Astrocyte (in vitro differentiated cells and primary cell): ENCODE measurements at regions not wholly inside any gene's neighbourhood (a gene's known extent, or its start where the extent isn't known, plus 50 kb on each side); places are given as distances from the start of the nearest gene placed in this dataset.

ENCODE experiments used
- DNase-seq: peaks from one replicate; pipeline ENCODE4 v3.0.0-alpha.2; 2010; ENCODE audit warnings: low read depth
- FAIRE-seq: peaks from 2 replicates; lab custom pipeline; 2011; peaks lifted over from hg19 to GRCh38; lab: Jason Lieb, UNC
- H2AFZ ChIP-seq: 2 replicates; pipeline ENCODE4 v1.6.0; 2012; ENCODE audit warnings: low read depth, low read length, inconsistent platforms
- H3K27ac ChIP-seq: 2 replicates; pipeline ENCODE4 v1.5.1; 2011; ENCODE audit warnings: low read depth, low read length, inconsistent platforms
- H3K27me3 ChIP-seq: 2 replicates; pipeline ENCODE4 v1.6.0; 2011; ENCODE audit warnings: low read length, inconsistent platforms; ENCODE audit not compliant: insufficient read depth
- H3K36me3 ChIP-seq: 2 replicates; pipeline ENCODE4 v1.5.1; 2011; ENCODE audit warnings: low read length, inconsistent platforms; ENCODE audit not compliant: insufficient read depth
- H3K4me1 ChIP-seq: 2 replicates; pipeline ENCODE4 v1.5.1; 2011; ENCODE audit warnings: low read length, inconsistent platforms; ENCODE audit not compliant: insufficient read depth
- H3K4me2 ChIP-seq: 2 replicates; pipeline ENCODE4 v1.6.0; 2012; ENCODE audit warnings: low read length, inconsistent platforms
- H3K4me3 ChIP-seq: 2 replicates; pipeline ENCODE4 v1.5.1; 2011; ENCODE audit warnings: low read depth, mild to moderate bottlenecking, low read length, inconsistent platforms; ENCODE audit not compliant: insufficient read depth
- H3K79me2 ChIP-seq: 2 replicates; pipeline ENCODE4 v1.6.0; 2012; ENCODE audit warnings: mild to moderate bottlenecking, low read length, inconsistent platforms; ENCODE audit not compliant: insufficient read depth
- H3K9ac ChIP-seq: 2 replicates; pipeline ENCODE4 v1.6.0; 2012; ENCODE audit warnings: mild to moderate bottlenecking, low read length, inconsistent platforms
- H3K9me3 ChIP-seq: 2 replicates; pipeline ENCODE4 v1.5.1; 2012; ENCODE audit warnings: low read depth, mild to moderate bottlenecking, low read length, inconsistent platforms; ENCODE audit not compliant: insufficient read depth
- H4K20me1 ChIP-seq: 2 replicates; pipeline ENCODE4 v1.6.0; 2012; ENCODE audit warnings: low read length, inconsistent platforms; ENCODE audit not compliant: insufficient read depth
- H3K27ac Mint-ChIP-seq: one replicate; pipeline ENCODE4 v1.8.0; 2021; ENCODE audit warnings: mild to moderate bottlenecking, mixed read lengths; ENCODE audit not compliant: unreplicated experiment
- H3K27me3 Mint-ChIP-seq: one replicate; pipeline ENCODE4 v1.8.0; 2021; ENCODE audit warnings: low read depth, mixed read lengths; ENCODE audit not compliant: unreplicated experiment
- H3K36me3 Mint-ChIP-seq: one replicate; pipeline ENCODE4 v1.8.0; 2021; ENCODE audit warnings: low read depth, mixed read lengths; ENCODE audit not compliant: unreplicated experiment
- H3K4me1 Mint-ChIP-seq: one replicate; pipeline ENCODE4 v1.8.0; 2021; ENCODE audit warnings: low read depth, mixed read lengths; ENCODE audit not compliant: unreplicated experiment
- H3K4me3 Mint-ChIP-seq: one replicate; pipeline ENCODE4 v1.8.0; 2021; ENCODE audit warnings: mild to moderate bottlenecking, moderate library complexity, mixed read lengths; ENCODE audit not compliant: unreplicated experiment
- H3K9me3 Mint-ChIP-seq: one replicate; pipeline ENCODE4 v1.8.0; 2021; ENCODE audit warnings: mild to moderate bottlenecking, mixed read lengths; ENCODE audit not compliant: unreplicated experiment
- EZH2 ChIP-seq: IDR thresholded peaks from 2 replicates; pipeline ENCODE4 v1.6.1; 2012; ENCODE audit warnings: mild to moderate bottlenecking, low read length, inconsistent platforms; ENCODE audit not compliant: insufficient read depth
- TF ChIP-seq, protein P1 (sequence below): IDR thresholded peaks from 2 replicates; pipeline ENCODE4 v1.5.1; 2011; ENCODE audit warnings: low read depth, mild to moderate bottlenecking, inconsistent platforms, low read length, moderate library complexity; ENCODE audit not compliant: insufficient read depth

DNA sequence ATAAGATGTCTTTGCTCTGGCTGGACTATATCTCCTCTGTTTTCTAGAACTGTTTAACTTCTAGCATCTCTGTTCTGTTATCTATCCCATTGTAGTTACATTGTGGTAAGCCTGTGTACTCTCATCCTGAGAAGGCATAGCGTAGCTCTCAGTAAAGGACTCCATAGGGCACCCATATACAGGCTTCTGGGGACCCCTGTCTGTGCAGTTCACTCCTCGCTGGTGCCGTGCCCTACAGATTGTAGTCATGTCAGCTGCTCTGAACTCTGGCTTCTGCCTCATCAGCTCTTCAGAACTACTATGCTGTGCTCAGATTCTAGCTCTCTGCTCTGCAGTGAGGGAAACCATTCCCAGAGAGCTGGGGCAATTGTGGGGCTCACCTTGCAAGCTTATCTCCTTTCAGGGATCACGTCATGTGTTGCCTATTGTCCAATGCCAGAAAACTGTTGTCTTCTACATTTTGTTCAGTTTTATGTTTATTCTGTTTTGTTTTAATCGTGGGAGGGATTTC lies 181.3 kb upstream of the USP24 start:
- FAIRE-seq (no peak), DNase-seq (no peak)
- Histone ChIP-seq H2AFZ (no peak overlapping the region), H3K4me3 (no peak overlapping the region), H3K79me2 (no peaks in the 10 kb centered on the region), H3K36me3 (no peaks in the 10 kb centered on the region), H3K9ac (no peak overlapping the region), H3K4me2 (no peak overlapping the region), H3K4me1 (no peaks in the 10 kb centered on the region), H4K20me1 (no peaks in the 10 kb centered on the region), H3K27ac (no peak overlapping the region), H3K27me3 (no peaks in the 10 kb centered on the region), H3K9me3 (no peaks in the 10 kb centered on the region)
- H3K36me3 Mint-ChIP-seq, result no peaks in the 10 kb centered on the region
- H3K27ac Mint-ChIP-seq, result no peak overlapping the region
- peaks cover 26% of the 10 kb centered on the region for H3K27me3 Mint-ChIP-seq
- no peak overlapping the region for H3K4me3 Mint-ChIP-seq
- TF ChIP-seq, protein P1, sequence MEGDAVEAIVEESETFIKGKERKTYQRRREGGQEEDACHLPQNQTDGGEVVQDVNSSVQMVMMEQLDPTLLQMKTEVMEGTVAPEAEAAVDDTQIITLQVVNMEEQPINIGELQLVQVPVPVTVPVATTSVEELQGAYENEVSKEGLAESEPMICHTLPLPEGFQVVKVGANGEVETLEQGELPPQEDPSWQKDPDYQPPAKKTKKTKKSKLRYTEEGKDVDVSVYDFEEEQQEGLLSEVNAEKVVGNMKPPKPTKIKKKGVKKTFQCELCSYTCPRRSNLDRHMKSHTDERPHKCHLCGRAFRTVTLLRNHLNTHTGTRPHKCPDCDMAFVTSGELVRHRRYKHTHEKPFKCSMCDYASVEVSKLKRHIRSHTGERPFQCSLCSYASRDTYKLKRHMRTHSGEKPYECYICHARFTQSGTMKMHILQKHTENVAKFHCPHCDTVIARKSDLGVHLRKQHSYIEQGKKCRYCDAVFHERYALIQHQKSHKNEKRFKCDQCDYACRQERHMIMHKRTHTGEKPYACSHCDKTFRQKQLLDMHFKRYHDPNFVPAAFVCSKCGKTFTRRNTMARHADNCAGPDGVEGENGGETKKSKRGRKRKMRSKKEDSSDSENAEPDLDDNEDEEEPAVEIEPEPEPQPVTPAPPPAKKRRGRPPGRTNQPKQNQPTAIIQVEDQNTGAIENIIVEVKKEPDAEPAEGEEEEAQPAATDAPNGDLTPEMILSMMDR, result no peak
- TF ChIP-seq EZH2, result no peak
- H3K4me1 Mint-ChIP-seq, result no peaks in the 10 kb centered on the region
- peaks cover 6% of the 10 kb centered on the region for H3K9me3 Mint-ChIP-seq

DNA sequence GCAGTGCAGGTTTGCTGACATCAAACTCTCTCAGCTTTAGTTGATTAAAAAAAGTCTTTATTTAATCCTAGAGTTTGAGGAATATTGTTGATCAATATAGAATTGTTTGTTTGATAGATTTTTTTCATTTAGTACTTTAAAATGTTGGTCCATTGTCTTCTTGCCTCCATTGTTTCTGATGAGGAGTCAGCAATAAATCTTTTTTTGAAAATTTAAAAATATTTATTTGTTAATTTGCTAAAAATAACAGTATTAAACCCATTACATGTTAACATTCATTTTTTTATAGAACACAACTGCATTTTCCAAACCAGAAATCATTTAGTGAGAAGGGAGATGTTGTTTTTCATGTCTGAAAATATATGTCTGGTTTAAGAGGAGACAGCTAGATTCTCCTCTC lies 173.8 kb upstream of the USP24 start:
- TF ChIP-seq, protein P1, result no peak
- no peak for TF ChIP-seq EZH2
- Mint-ChIP-seq H3K27ac (no peak overlapping the region), H3K4me1 (no peaks in the 10 kb centered on the region), H3K36me3 (no peaks in the 10 kb centered on the region), H3K4me3 (no peak overlapping the region), H3K9me3 (peaks cover 6% of the 10 kb centered on the region), H3K27me3 (peaks cover 8% of the 10 kb centered on the region)
- Histone ChIP-seq H3K27ac (no peak overlapping the region), H3K4me2 (no peak overlapping the region), H3K79me2 (no peaks in the 10 kb centered on the region), H3K27me3 (no peaks in the 10 kb centered on the region), H3K4me3 (no peak overlapping the region), H2AFZ (no peak overlapping the region), H4K20me1 (no peaks in the 10 kb centered on the region), H3K4me1 (no peaks in the 10 kb centered on the region), H3K9ac (no peak overlapping the region), H3K36me3 (no peaks in the 10 kb centered on the region), H3K9me3 (no peaks in the 10 kb centered on the region)
- no peak for FAIRE-seq
- DNase-seq, result no peak

DNA sequence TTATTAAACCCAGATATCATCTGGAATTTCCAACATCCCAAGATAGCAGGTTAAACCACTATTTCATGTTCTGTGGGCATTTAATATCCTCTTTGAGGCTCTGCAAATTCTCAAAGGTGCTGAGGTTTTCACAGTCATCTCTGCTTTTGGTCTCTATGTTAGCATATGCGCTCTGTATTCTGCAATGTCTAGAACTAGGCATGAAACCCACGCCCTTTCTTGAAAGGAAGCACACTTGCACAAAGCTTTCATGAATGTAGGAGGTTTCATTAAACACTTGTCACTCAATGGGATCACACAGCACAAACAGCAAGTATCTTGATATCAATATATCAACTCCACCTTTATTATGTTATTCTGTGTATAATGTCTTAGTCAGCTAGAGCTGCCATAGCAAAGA lies 172.0 kb upstream of the USP24 start:
- no peak for FAIRE-seq
- no peaks in the 10 kb centered on the region for H3K27me3 ChIP-seq

More for the DNA sequence above, 172.0 kb upstream of the USP24 start:
- Mint-ChIP-seq H3K9me3 (peaks cover 5% of the 10 kb centered on the region), H3K4me3 (no peak overlapping the region), H3K27ac (no peak overlapping the region), H3K27me3 (peaks cover 12% of the 10 kb centered on the region), H3K4me1 (no peaks in the 10 kb centered on the region), H3K36me3 (no peaks in the 10 kb centered on the region)
- no peak overlapping the region for H3K27ac ChIP-seq
- no peaks in the 10 kb centered on the region for H3K79me2 ChIP-seq
- H3K36me3 ChIP-seq, result no peaks in the 10 kb centered on the region
- H2AFZ ChIP-seq, result no peak overlapping the region
- H3K9ac ChIP-seq, result no peak overlapping the region
- no peaks in the 10 kb centered on the region for H3K4me1 ChIP-seq
- DNase-seq, result no peak
- H4K20me1 ChIP-seq, result no peaks in the 10 kb centered on the region
- TF ChIP-seq, protein P1, result no peak
- TF ChIP-seq EZH2, result no peak
- no peaks in the 10 kb centered on the region for H3K9me3 ChIP-seq
- no peak overlapping the region for H3K4me2 ChIP-seq
- no peak overlapping the region for H3K4me3 ChIP-seq
